ENCODE measurements at regions not wholly inside any gene's neighbourhood (a gene's known extent, or its start where the extent isn't known, plus 50 kb on each side); places are given as distances from the start of the nearest gene placed in this dataset.

GRCh38 chr5:72628771-72629371 lies 121.7 kb upstream of the ZNF366 start:
- H3T11ph ChIP-seq (ENCODE audit: low read length): no peak overlapping the region
- H3K27ac ChIP-seq (ENCODE audit: insufficient read length, low read depth, low read length): no peak overlapping the region
- H3K4me1 Mint-ChIP-seq: peaks cover 4 to 11% of the 10 kb centered on the region in 2 experiments
- H3K4ac ChIP-seq (ENCODE audit: low read depth, low read length): no peak overlapping the region
- no peak overlapping the region for H3K9ac ChIP-seq (ENCODE audit: extremely low read depth, insufficient read length, low read length)
- H3K9me3 ChIP-seq (ENCODE audit: control insufficient read depth, low read depth, low read length): no peaks in the 10 kb centered on the region
- H3K27me3 ChIP-seq (ENCODE audit: insufficient read depth, low read length): no peaks in the 10 kb centered on the region
- no peaks in the 10 kb centered on the region for H3K9me3 Mint-ChIP-seq
- no peak overlapping the region for H2BK20ac ChIP-seq (ENCODE audit: low read depth, low read length, poor library complexity, severe bottlenecking)
- no peaks in the 10 kb centered on the region; the same call in 1 of the 2 replicates for H3K4me1 ChIP-seq (ENCODE audit: insufficient read depth, low read length)
- no peak overlapping the region for H3K4me3 Mint-ChIP-seq
- no peak for TF ChIP-seq CTCF (conservative IDR thresholded peaks at IDR 0.05)
- no peaks in the 10 kb centered on the region for H4K20me1 ChIP-seq (ENCODE audit: control insufficient read depth, insufficient read depth, insufficient read length)
- H3K18ac ChIP-seq (ENCODE audit: insufficient read length, low read depth, low read length): no peak overlapping the region
- no peak overlapping the region for H2BK12ac ChIP-seq (ENCODE audit: insufficient read length, low read depth, low read length)
- no peak overlapping the region for H3K23ac ChIP-seq (ENCODE audit: insufficient read length, low read depth, low read length)
- no peak overlapping the region for H2AK5ac ChIP-seq (ENCODE audit: insufficient read length, low read length)
- H3K27me3 Mint-ChIP-seq (ENCODE audit: low read depth): peaks cover 3% of the 10 kb centered on the region
- H4K91ac ChIP-seq (ENCODE audit: insufficient read length, low read depth, low read length): no peak overlapping the region
- no peak overlapping the region for H2BK5ac ChIP-seq (ENCODE audit: insufficient read length, low read length)
- no peak overlapping the region for H2BK120ac ChIP-seq (ENCODE audit: low read depth, low read length, poor library complexity, severe bottlenecking)
- H3K79me1 ChIP-seq (ENCODE audit: insufficient read depth, low read depth, low read length, poor library complexity, severe bottlenecking): no peaks in the 10 kb centered on the region
- H3K14ac ChIP-seq (ENCODE audit: insufficient read depth, low read length): no peak overlapping the region
- no peak overlapping the region for H3K56ac ChIP-seq (ENCODE audit: insufficient read length, low read depth, low read length)
- no peak overlapping the region for H2BK15ac ChIP-seq (ENCODE audit: low read depth, low read length)
- no peak overlapping the region for H4K5ac ChIP-seq (ENCODE audit: insufficient read length, low read depth, low read length)
- WGBS (ENCODE audit: extremely low coverage, insufficient read length, low lambda C conversion rate): no CpG with 5 or more reads among the region's 2 CpGs
- H3K36me3 Mint-ChIP-seq (ENCODE audit: insufficient read depth in 1 of 3, low read depth in 3 of 3): no peaks in the 10 kb centered on the region
- H2AFZ ChIP-seq (ENCODE audit: low read length): no peak overlapping the region
- H3K27ac Mint-ChIP-seq: no peak overlapping the region
- H3K4me2 ChIP-seq (ENCODE audit: insufficient read depth, insufficient read length, low read length): no peak overlapping the region
- no peaks in the 10 kb centered on the region for H3K23me2 ChIP-seq (ENCODE audit: insufficient read length, low read depth, low read length, poor library complexity, severe bottlenecking)
- no peak for DNase-seq
- H4K8ac ChIP-seq (replicated peaks; ENCODE audit: insufficient read length, low read depth, low read length): no peak overlapping the region
- H3K79me2 ChIP-seq (ENCODE audit: insufficient read depth, low read length): no peaks in the 10 kb centered on the region

Measured in H9 (cell line).